NCI-H524 treated with DMSO at 0.1 percent for 48 hours (cell line): ENCODE measurements at regions not wholly inside any gene's neighbourhood (a gene's known extent, or its start where the extent isn't known, plus 50 kb on each side); places are given as distances from the start of the nearest gene placed in this dataset.
"Not testable (repeated sequence)": the region's sequence is repeated elsewhere in the genome, so short reads cannot be mapped to it uniquely, and the experiment has no call there.

Experiments
- DNase-seq: peaks from one replicate; lab custom pipeline; 2025; lab: John Stamatoyannopoulos, UW

- no peak for DNase-seq
These were observed 776.7 kb downstream of the NXPH1 start for GRCh38 chr7:9210114-9210513.

GRCh38 chr7:9217204-9217603 lies 783.8 kb downstream of the NXPH1 start:
- DNase-seq: no peak

- DNase-seq: no peak
These were observed 793.1 kb downstream of the NXPH1 start for GRCh38 chr7:9226500-9226899.

GRCh38 chr7:9231630-9232121 lies 798.3 kb downstream of the NXPH1 start:
- peak; percentile 62 for DNase-seq

GRCh38 chr7:9240001-9240400 lies 806.6 kb downstream of the NXPH1 start:
- no peak for DNase-seq

- DNase-seq: no peak
These were observed 808.4 kb downstream of the NXPH1 start for GRCh38 chr7:9241826-9242225.

- no peak for DNase-seq
These were observed 809.2 kb downstream of the NXPH1 start for GRCh38 chr7:9242636-9243035.

GRCh38 chr7:9250876-9251275 lies 817.5 kb downstream of the NXPH1 start:
- peak; percentile 25 for DNase-seq

- DNase-seq: no peak
These were observed 831.0 kb downstream of the NXPH1 start for GRCh38 chr7:9264395-9264794.

GRCh38 chr7:9280088-9280487 lies 846.7 kb downstream of the NXPH1 start:
- no peak for DNase-seq

- DNase-seq: no peak
These were observed 849.8 kb downstream of the NXPH1 start for GRCh38 chr7:9283246-9283645.

- DNase-seq: no peak
These were observed 869.0 kb downstream of the NXPH1 start for GRCh38 chr7:9302436-9302835.

GRCh38 chr7:9307131-9307530 lies 873.7 kb downstream of the NXPH1 start:
- DNase-seq: no peak

- DNase-seq: no peak
These were observed 891.1 kb downstream of the NXPH1 start for GRCh38 chr7:9324513-9324912.

GRCh38 chr7:9328296-9328695 lies 894.9 kb downstream of the NXPH1 start:
- DNase-seq: no peak

GRCh38 chr7:9349625-9350024 lies 916.2 kb downstream of the NXPH1 start:
- no peak for DNase-seq

GRCh38 chr7:9391221-9391620 lies 957.8 kb downstream of the NXPH1 start:
- no peak for DNase-seq

GRCh38 chr7:9391984-9392383 lies 958.6 kb downstream of the NXPH1 start:
- DNase-seq: no peak

GRCh38 chr7:9404386-9404785 lies 971.0 kb downstream of the NXPH1 start:
- not testable (repeated sequence) for DNase-seq

GRCh38 chr7:9407816-9408215 lies 974.4 kb downstream of the NXPH1 start:
- no peak for DNase-seq

GRCh38 chr7:9453521-9453920 lies 1020.1 kb downstream of the NXPH1 start:
- DNase-seq: no peak

- no peak for DNase-seq
These were observed 1055.1 kb downstream of the NXPH1 start for GRCh38 chr7:9488555-9488954.

- DNase-seq: no peak
These were observed 1064.9 kb downstream of the NXPH1 start for GRCh38 chr7:9498303-9498702.

- no peak for DNase-seq
These were observed 1068.9 kb downstream of the NXPH1 start for GRCh38 chr7:9502269-9502668.

- DNase-seq: no peak
These were observed 1071.3 kb downstream of the NXPH1 start for GRCh38 chr7:9504678-9505077.
